GM21423 (cell line): ENCODE measurements at regions not wholly inside any gene's neighbourhood (a gene's known extent, or its start where the extent isn't known, plus 50 kb on each side); places are given as distances from the start of the nearest gene placed in this dataset.

ENCODE experiments used
- ATAC-seq: cut with Tn5 transposase; IDR thresholded peaks from one replicate; pipeline ENCODE4 v1.9.1; 2021; ENCODE audit warnings: mild to moderate bottlenecking, moderate library complexity; ENCODE audit not compliant: unreplicated experiment

DNA sequence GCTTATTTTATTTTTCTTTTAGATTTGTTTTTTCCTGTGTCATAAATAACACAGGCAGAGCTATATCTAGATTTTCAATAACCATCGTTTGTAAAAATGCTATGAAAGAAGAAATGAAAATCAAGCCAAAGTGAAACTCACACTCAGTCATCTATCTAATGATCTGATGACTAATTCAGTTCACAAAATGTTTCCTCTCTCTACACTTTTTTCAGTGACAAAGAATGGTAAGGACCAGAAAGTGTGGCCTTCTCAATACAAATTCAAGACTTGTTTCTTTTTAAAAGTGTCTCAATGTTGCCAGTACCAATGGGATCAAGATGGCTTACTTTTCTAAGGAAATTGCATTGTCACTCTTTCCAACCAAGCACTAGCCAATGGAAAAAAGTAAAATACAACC, 282.8 kb upstream of the PKN2 start:
- ATAC-seq, result peak; percentile 86

DNA sequence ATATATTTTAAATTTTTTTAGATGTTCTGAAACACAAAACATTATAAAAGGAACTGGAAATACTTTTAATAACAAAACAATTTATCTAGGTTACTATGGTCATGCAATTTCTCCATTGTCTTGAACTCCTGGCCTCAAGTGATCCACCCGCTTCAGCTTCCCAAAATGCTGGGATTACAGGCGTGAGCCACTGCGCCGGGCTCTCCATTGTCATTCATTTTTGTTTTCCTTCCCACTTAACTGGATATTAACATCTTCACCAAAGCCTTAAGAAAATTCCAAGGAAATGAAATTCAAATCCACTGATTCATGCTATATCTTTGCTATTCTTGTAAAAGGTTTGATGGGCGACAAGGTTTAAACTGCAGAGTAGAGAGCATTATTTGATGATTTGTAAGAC, 279.5 kb upstream of the PKN2 start:
- no peak for ATAC-seq

GRCh38 chr1:88407248-88407647, 276.8 kb upstream of the PKN2 start:
- no peak for ATAC-seq

DNA sequence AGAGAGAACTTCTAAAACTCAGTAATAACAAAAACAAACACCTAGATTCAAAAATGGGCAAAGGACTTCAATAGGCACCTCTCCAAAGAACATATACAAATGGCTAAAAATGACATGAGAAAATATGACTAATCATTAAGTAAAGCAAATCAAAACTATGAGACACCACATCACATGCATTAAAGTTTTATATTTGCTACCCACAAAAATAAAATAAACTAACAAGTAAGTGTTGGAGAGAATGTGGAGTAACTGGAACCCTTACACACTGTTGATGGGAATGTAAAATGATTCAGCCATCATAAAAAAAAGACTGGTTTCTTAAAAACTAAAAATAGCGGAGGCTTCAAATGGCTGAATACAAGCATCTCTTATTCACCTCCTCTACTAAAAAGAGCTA, 262.1 kb upstream of the PKN2 start:
- no peak for ATAC-seq

- no peak for ATAC-seq
Measured at GRCh38 chr1:88433556-88433955, 250.5 kb upstream of the PKN2 start.

- ATAC-seq, result no peak
Measured at GRCh38 chr1:88434836-88435235, 249.2 kb upstream of the PKN2 start.

GRCh38 chr1:88441022-88441421, 243.1 kb upstream of the PKN2 start:
- no peak for ATAC-seq

GRCh38 chr1:88451856-88452255, 232.2 kb upstream of the PKN2 start:
- no peak for ATAC-seq

DNA sequence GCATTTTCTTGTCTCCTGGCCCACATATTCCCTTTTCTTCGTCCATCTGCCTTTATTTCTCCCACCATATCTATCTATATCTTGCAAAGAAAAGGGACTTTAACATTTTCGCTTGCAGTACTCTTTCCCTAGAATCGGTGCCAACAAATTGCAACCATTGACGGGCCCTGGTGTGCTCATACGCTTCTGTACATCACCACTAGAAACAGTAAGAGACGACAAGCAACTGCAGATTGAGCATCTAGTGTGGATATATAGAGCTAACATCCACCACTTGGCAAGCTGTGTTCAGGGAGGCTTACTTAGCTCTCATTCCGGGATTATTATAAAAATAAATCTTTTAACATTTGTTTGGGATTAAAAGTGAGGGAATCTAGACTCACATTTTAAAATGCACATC, 230.8 kb upstream of the PKN2 start:
- ATAC-seq, result no peak

DNA sequence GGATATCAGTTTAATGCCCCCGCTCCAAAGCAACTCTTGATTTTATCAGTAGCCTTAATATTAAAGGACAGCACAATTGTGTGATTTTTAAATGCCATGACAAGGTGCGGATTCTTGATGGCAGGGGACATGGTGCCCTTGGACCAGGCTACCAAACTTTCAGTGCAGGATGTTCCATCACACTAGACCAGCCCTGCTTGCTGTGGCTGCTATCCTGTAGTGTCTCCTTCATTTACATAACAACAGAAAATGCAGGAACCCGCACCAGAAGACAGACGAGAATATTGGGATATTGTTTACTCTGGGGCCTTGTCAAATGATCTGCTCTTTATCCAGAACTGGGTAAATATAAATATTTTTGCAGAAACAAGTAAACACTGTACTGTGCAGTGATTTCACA, 229.3 kb upstream of the PKN2 start:
- ATAC-seq, result no peak

GRCh38 chr1:88455621-88456256, 228.3 kb upstream of the PKN2 start:
- ATAC-seq, result no peak

GRCh38 chr1:88457197-88457596, 226.9 kb upstream of the PKN2 start:
- no peak for ATAC-seq

DNA sequence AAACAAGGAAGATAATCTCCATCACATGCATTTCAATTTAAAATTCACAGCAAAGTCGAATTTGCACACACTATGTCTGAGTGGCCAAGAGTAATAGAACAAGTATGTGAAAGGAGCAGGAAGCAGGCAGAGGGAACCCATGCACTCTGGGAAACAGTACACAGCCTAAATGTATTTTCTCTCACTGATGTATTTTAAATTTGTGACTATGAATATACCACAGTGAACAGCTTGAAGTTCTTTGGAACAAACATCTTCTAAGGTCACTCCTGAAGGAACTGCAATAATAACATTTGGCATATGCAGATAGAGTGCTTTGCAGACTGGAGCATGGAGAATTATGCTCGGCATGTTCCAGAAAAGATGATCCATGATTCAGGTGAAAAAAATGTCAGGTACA, 223.1 kb upstream of the PKN2 start:
- no peak for ATAC-seq

DNA sequence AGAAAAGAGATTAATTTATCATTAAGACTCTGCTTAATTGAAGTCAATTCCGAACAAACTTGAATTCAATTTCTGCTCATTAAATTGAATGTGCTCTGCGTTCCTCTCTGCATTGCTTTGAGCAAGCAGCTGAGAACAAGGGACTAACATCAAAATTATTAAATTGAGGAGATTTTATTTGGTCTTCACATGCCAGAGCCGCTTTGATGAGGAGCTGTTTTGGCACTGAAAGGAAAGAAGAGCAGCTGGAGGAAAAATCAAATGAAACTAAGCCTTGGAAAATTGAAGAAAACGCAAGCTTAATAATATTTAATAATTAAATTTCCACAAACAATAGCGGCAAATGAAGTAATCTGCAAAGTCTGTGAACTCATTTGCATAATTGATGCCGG, 222.0 kb upstream of the PKN2 start:
- no peak for ATAC-seq

GRCh38 chr1:88462488-88463261, 221.4 kb upstream of the PKN2 start:
- no peak for ATAC-seq

DNA sequence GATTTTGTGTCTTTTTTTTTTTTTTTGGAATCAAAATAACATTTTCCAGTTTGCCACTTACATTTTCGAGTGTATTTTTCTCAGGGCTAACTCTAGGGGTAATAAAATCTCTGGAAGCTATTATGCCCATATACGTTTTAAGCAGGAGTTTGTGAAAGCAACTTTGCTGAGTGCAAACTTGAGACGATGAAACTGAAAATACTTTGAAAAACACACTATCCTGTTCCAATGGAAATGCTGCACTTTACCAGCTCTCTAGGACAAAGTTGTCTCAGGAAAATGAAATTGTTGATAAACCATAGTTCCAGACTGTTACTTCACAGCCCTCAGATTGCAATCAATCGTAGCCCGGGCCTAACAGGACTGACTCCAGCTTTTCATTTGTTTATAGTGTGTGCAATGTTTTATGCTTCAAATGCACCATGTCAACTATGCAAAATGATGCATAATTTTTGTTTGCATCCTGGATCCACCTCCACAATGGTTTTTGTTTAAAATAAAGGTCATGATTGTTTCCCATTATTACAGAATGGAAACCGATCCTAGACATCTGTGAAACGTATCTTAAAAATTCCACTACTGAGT, 220.6 kb upstream of the PKN2 start:
- ATAC-seq, result no peak

GRCh38 chr1:88466011-88466410, 218.1 kb upstream of the PKN2 start:
- no peak for ATAC-seq

GRCh38 chr1:88466899-88467580, 217.0 kb upstream of the PKN2 start:
- ATAC-seq, result no peak

- no peak for ATAC-seq
Measured at GRCh38 chr1:88472298-88472697, 211.8 kb upstream of the PKN2 start.

DNA sequence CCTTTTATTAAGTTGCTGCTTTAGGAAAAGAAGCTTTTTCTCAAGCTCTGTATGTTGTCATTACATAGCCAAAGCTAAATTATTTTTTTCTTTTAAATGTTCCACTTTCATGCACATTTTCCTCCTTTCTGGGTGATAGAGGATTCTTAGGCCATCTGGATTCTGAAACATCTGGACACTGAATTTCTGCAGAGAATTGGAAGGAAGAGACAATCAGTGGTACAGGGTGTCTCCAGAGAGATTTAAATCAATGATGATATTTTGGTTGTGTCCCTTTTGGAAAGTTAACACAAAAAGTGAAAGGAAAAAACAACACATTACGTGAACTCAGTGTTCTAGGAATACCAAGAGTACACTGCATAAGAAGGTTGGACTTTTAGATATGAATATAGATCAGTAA, 211.4 kb upstream of the PKN2 start:
- ATAC-seq, result no peak

DNA sequence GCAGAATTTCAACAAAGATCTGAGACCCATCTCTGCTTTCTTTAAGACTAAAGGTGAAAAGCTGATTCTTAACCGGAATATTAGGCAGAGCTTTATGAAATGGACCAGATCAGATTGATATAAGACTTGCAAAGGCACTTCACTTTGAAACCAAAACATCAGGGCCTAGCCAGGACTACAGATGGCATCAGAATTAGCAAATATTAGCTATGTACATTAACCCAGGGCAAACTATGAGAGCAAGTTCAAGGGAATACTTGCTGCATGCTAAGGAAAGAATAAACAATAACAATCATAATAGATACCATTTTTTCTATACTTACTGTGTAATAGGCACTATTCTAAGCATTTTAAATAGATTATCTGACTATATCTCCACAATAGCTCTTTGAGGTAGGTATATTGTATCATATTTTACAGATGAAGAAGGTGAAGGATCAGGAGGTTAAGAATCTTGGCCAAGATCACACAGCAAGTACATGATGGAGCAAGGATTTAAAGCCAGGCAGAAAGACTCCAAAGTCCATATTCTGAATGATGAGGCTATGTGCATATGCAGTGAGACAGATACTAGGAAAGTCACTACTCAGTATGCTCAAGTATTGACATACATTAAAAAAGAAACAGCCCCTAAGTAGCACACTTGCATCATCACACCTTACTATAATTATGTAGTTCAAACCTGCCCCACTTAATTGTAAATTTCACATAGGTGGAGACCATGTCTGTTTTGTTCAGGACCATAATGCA, 209.3 kb upstream of the PKN2 start:
- ATAC-seq, result no peak
